DMS153 treated with DMSO at 0.1 percent for 48 hours (cell line): ENCODE measurements at regions not wholly inside any gene's neighbourhood (a gene's known extent, or its start where the extent isn't known, plus 50 kb on each side); places are given as distances from the start of the nearest gene placed in this dataset.
"Not testable (repeated sequence)": the region's sequence is repeated elsewhere in the genome, so short reads cannot be mapped to it uniquely, and the experiment has no call there.

Source experiments
- DNase-seq: peaks from one replicate; lab custom pipeline; 2025; ENCODE audit not compliant: unreplicated experiment; lab: John Stamatoyannopoulos, UW

- no peak for DNase-seq
Observed at GRCh38 chr4:64216741-64217140, 192.5 kb downstream of the TECRL start.

- no peak for DNase-seq
Observed at GRCh38 chr4:64205376-64205775, 203.9 kb downstream of the TECRL start.

- no peak for DNase-seq
Observed at GRCh38 chr4:64200001-64200555, 209.2 kb downstream of the TECRL start.

- DNase-seq: no peak
Observed at GRCh38 chr4:64195582-64195981, 213.7 kb downstream of the TECRL start.

- DNase-seq: no peak
Observed at GRCh38 chr4:64192731-64193412, 216.4 kb downstream of the TECRL start.

GRCh38 chr4:64174247-64174882 lies 234.9 kb downstream of the TECRL start:
- DNase-seq: no peak

- DNase-seq: no peak
Observed at GRCh38 chr4:64166365-64166764, 242.9 kb downstream of the TECRL start.

GRCh38 chr4:64158648-64159326 lies 250.5 kb downstream of the TECRL start:
- DNase-seq: peak; percentile 21

GRCh38 chr4:64157397-64157796 lies 251.9 kb downstream of the TECRL start:
- no peak for DNase-seq

- DNase-seq: no peak
Observed at GRCh38 chr4:64156253-64156652, 253.0 kb downstream of the TECRL start.

GRCh38 chr4:64146030-64146429 lies 263.2 kb downstream of the TECRL start:
- DNase-seq: no peak

- no peak for DNase-seq
Observed at GRCh38 chr4:64144994-64145393, 264.3 kb downstream of the TECRL start.

- no peak for DNase-seq
Observed at GRCh38 chr4:64130907-64131306, 278.3 kb downstream of the TECRL start.

GRCh38 chr4:64125354-64125753 lies 283.9 kb downstream of the TECRL start:
- DNase-seq: no peak

GRCh38 chr4:64121803-64122202 lies 287.4 kb downstream of the TECRL start:
- DNase-seq: no peak

GRCh38 chr4:64105903-64106302 lies 303.3 kb downstream of the TECRL start:
- DNase-seq: no peak

- DNase-seq: no peak
Observed at GRCh38 chr4:64095398-64095797, 313.9 kb downstream of the TECRL start.

- DNase-seq: no peak
Observed at GRCh38 chr4:64079316-64079715, 329.9 kb downstream of the TECRL start.

- no peak for DNase-seq
Observed at GRCh38 chr4:64068096-64068495, 341.2 kb downstream of the TECRL start.

GRCh38 chr4:64062991-64063390 lies 346.3 kb downstream of the TECRL start:
- DNase-seq: no peak

GRCh38 chr4:64037033-64037432 lies 372.2 kb downstream of the TECRL start:
- DNase-seq: not testable (repeated sequence)

GRCh38 chr4:64022560-64022959 lies 386.7 kb downstream of the TECRL start:
- no peak for DNase-seq
